GM12878 (cell line): ENCODE measurements at regions not wholly inside any gene's neighbourhood (a gene's known extent, or its start where the extent isn't known, plus 50 kb on each side); places are given as distances from the start of the nearest gene placed in this dataset.

Experiments used
- CTCF ChIP-seq, 3 experiments: IDR thresholded peaks in 2 of 3; conservative IDR thresholded peaks in 1 of 3; 2 replicates each; pipeline ENCODE4 v1.5.1; 2011; ENCODE audit warnings: low read depth in 3 of 3, low read length in 3 of 3, mild to moderate bottlenecking in 3 of 3, control low read depth in 2 of 3, moderate library complexity in 2 of 3, inconsistent platforms in 1 of 3, mixed read lengths in 1 of 3; ENCODE audit not compliant: control insufficient read depth in 2 of 3, insufficient read depth in 1 of 3; ENCODE audit errors: extremely low read depth in 1 of 3
- CUX1 ChIP-seq: IDR thresholded peaks from 2 replicates; pipeline ENCODE4 v1.6.1; 2012; ENCODE audit warnings: improper control_type of control experiment, low read depth, low read length; ENCODE audit not compliant: insufficient replicate concordance
- ETV6 ChIP-seq, 2 experiments: fragments of 450-650 bp in 1 of 2; IDR thresholded peaks in 1 of 2; conservative IDR thresholded peaks in 1 of 2; 2 replicates each; pipeline ENCODE4 v1.6.1; 2014; ENCODE audit warnings: antibody characterized with exemption in 1 of 2, borderline replicate concordance in 1 of 2, low read depth in 1 of 2, mild to moderate bottlenecking in 1 of 2, moderate library complexity in 1 of 2
- KDM1A ChIP-seq: fragments of 200-600 bp; sonication (generic); IDR thresholded peaks from 2 replicates; pipeline ENCODE4 v1.6.1; 2016; ENCODE audit warnings: borderline replicate concordance
- MAX ChIP-seq: IDR thresholded peaks from 2 replicates; pipeline ENCODE4 v1.6.1; 2012; ENCODE audit warnings: low read depth, low read length, improper control_type of control experiment
- NFYB ChIP-seq: IDR thresholded peaks from 2 replicates; pipeline ENCODE4 v1.6.1; 2011; ENCODE audit warnings: low read depth, mild to moderate bottlenecking, low read length, improper control_type of control experiment, moderate library complexity; ENCODE audit not compliant: insufficient read depth
- RB1 ChIP-seq: fragments of 450-650 bp; formaldehyde crosslinking; IDR thresholded peaks from 2 replicates; pipeline ENCODE4 v1.6.1; 2017; ENCODE audit warnings: mild to moderate bottlenecking, borderline replicate concordance
- RCOR1 ChIP-seq: conservative IDR thresholded peaks from 2 replicates; pipeline ENCODE4 v1.6.1; 2012; ENCODE audit warnings: low read depth, low read length, improper control_type of control experiment
- SP1 ChIP-seq: IDR thresholded peaks from one replicate; pipeline ENCODE4 v1.6.1; 2011; ENCODE audit warnings: low read depth, low read length
- SUZ12 ChIP-seq: fragments of 200-600 bp; sonication (generic); IDR thresholded peaks from one replicate; pipeline ENCODE4 v1.6.1; 2018; ENCODE audit warnings: antibody characterized with exemption, mild to moderate bottlenecking; ENCODE audit not compliant: unreplicated experiment
- USF2 ChIP-seq: IDR thresholded peaks from 2 replicates; pipeline ENCODE4 v1.6.1; 2011; ENCODE audit warnings: low read depth, low read length, improper control_type of control experiment, borderline replicate concordance

- TF ChIP-seq RCOR1 (no peak), NFYB (no peak), CTCF (IDR thresholded peaks at IDR 0.05 in 2 of 3, conservative IDR thresholded peaks at IDR 0.05 in 1 of 3; ENCODE audit: control insufficient read depth in 2 of 3, extremely low read depth in 1 of 3, insufficient read depth in 1 of 3, low read depth in 3 of 3, low read length in 3 of 3) (no peak), ETV6 (conservative IDR thresholded peaks at IDR 0.05 in 1 of 2, IDR thresholded peaks at IDR 0.05 in 1 of 2; ENCODE audit: borderline replicate concordance in 1 of 2, low read depth in 1 of 2) (no peak), MAX (no peak), RB1 (no peak), SP1 (no peak), SUZ12 (no peak), CUX1 (no peak), KDM1A (no peak), USF2 (no peak)
Measured at GRCh38 chr14:29111554-29111953, 345.0 kb downstream of the FOXG1 start.
